HG03196 (cell line): ENCODE measurements at regions not wholly inside any gene's neighbourhood (a gene's known extent, or its start where the extent isn't known, plus 50 kb on each side); places are given as distances from the start of the nearest gene placed in this dataset.

Experiments
- ATAC-seq: cut with Tn5 transposase; IDR thresholded peaks from one replicate; pipeline ENCODE4 v1.9.1; 2021; ENCODE audit not compliant: unreplicated experiment

- ATAC-seq: no peak
These were observed 207.0 kb downstream of the TBXT start for GRCh38 chr6:165960695-165961094.

DNA sequence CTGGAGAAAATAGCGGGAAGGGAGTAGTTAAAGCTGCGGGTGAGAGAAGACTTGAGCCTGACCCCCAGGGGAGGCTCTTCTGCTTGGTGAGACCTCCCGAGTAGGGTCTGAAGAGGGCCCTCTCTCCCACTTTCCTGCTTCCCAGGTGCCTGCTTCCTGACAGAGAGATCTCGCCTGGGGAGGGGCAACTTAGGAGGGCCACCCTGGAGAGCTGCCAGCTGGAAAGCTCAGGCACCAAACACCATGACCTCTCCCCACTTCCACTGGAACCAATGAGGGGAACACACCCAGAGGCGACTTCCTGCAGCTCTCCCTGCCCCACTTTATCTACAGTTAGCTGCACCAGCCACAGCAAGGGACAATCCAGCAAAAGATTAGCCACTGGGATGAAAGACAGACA lies 208.0 kb downstream of the TBXT start:
- ATAC-seq: no peak

GRCh38 chr6:165956874-165957273 lies 210.8 kb downstream of the TBXT start:
- no peak for ATAC-seq

GRCh38 chr6:165952514-165952913 lies 215.1 kb downstream of the TBXT start:
- no peak for ATAC-seq

- no peak for ATAC-seq
These were observed 217.3 kb downstream of the TBXT start for GRCh38 chr6:165950316-165950715.

GRCh38 chr6:165949324-165949723 lies 218.3 kb downstream of the TBXT start:
- no peak for ATAC-seq

GRCh38 chr6:165944002-165944466 lies 223.6 kb downstream of the TBXT start:
- ATAC-seq: no peak

DNA sequence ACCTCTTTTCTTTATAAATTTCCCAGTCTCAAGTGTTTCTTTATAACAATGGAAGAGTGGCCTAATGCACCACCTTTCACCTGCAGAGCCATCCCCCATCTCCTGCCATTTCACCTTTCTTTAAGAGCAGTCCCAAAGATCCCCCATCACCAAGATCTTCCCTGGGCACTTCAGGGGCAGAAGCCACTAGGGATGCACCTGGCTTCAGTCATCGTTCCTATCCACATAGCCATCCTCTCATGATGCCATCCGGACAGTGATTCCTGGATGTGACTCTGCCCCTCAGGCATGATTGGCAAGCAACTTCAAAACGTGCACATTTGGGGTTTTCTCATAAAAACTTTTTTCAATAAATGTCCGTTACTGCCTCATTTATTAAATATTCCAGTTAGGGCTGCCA lies 225.9 kb downstream of the TBXT start:
- no peak for ATAC-seq

- ATAC-seq: no peak
These were observed 226.3 kb downstream of the TBXT start for GRCh38 chr6:165941249-165941775.

GRCh38 chr6:165940366-165940765 lies 227.3 kb downstream of the TBXT start:
- ATAC-seq: no peak

- no peak for ATAC-seq
These were observed 227.9 kb downstream of the TBXT start for GRCh38 chr6:165939601-165940290.

DNA sequence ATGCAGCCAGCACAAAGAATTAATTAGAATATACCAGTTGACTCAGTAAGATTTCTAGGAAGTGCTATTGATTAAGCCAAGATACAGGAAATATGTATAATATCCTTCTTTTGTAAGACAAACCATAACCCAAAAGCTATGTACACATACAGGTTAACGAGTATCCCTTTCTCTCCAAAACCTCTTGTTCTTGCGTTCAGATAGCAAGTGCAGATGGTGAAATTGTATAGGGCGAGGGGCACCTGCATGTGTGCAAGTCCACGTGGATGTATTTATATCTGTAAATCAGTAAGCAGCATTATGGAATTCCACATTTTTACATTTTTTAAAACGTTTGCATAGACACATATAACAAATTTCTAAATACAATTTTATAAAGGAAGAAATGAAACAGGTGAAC lies 228.6 kb downstream of the TBXT start:
- ATAC-seq: no peak

GRCh38 chr6:165937564-165938358 lies 229.9 kb downstream of the TBXT start:
- ATAC-seq: no peak

- no peak for ATAC-seq
These were observed 231.0 kb downstream of the TBXT start for GRCh38 chr6:165936660-165937059.

DNA sequence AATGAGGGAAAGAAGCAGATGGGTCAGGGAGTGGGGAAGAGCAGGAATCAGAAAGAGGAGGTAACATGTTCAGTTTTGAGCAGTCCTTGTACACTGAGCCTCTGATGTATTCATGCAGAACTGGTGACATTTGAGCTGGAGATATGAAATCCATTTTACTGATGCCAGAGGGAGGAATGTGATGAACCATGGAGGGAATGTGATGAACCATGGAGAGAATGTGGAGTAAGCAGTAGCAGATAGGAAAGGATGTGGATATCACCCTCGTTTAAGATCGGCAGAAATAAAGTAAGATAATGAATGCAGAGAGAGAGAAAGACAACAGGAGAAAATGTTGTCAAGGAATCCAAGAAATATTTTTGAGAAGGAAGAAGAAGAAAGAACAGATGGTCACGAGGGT lies 231.6 kb downstream of the TBXT start:
- ATAC-seq: no peak

GRCh38 chr6:165931675-165932074 lies 236.0 kb downstream of the TBXT start:
- no peak for ATAC-seq

DNA sequence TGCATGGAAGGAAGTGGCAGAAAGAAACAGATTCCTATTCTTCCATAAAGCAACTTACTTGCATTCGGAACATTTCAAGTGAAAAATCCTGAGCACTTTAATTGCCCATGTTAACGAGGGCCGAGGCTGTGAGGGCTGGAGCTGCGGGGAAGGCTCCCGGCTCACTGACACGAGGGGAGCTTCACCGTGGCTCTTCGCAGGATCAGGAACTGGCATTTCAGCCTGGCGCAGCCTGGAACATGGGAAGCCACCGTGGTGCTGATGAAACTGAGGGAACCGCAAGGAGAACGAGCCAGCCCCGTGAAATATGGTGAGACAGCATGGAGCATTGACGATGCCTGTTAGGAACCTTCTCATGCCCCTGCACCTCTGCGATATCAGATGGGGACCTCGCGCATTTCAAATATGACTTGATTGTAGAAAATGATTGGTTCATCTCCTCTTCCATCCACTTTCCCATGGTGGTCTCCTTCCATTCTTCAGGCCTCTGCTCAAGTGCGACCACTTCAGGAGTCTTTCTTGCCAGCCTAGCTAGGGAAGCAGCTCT lies 236.9 kb downstream of the TBXT start:
- no peak for ATAC-seq

- no peak for ATAC-seq
These were observed 238.0 kb downstream of the TBXT start for GRCh38 chr6:165929607-165930006.

DNA sequence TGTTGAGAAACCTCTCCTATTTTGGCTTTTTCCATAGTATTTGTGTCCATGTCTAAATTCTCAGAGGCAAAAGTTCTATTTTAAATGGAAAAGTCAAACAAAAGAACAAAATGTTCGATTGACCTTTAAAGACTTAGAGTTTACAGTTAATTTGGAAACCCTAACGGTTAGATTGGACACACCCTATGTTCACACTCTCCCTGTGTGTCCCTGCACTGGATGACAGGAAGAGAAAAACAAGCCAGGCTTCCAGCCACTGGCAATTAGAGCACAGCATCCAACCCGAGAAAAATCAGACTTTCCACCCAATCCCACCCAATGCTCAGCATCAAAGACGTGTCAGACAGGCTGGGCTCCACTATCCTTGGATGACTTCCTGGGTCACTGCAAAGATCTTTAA lies 241.3 kb downstream of the TBXT start:
- no peak for ATAC-seq

DNA sequence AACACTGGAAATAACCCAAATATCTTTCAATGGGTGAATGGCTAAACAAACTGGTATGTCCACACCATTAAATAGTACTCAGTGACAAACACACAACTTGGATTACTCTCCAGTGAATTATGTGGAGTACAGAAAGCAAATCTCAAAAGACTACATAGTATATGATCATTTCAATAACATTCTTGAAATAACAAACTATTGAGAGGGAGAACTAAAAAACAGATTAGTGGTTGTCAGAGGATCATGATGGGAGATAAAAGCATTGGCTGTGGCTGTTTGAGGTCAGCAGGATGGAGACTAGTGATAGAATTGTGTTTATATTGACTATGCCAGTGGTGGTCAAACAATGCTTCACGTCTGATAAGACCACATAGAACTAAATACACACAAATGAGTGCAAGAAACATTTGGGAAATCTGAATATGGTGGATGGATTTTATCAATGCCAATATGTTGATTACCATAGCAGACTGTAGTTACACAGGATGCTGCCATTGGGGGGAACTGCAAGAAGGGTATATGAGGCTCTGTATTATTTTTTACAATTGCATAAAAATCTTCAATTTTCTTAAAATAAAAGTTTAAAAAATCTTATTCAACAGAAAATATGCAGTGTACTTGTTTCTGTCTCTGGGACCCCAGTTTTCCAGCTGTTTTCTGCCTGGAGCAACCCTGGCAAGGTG lies 242.0 kb downstream of the TBXT start:
- no peak for ATAC-seq

GRCh38 chr6:165922309-165922794 lies 245.3 kb downstream of the TBXT start:
- no peak for ATAC-seq
